OCI-LY1 (cell line): ENCODE measurements at regions not wholly inside any gene's neighbourhood (a gene's known extent, or its start where the extent isn't known, plus 50 kb on each side); places are given as distances from the start of the nearest gene placed in this dataset.

Experiments used
- H2AFZ ChIP-seq: fragments of 200-600 bp; sonication (generic), shearing (Covaris generic); 2 replicates; pipeline ENCODE4 v1.6.0; 2014; ENCODE audit warnings: antibody characterized with exemption, mild to moderate bottlenecking, low read length
- H3F3A ChIP-seq: fragments of 200-600 bp; sonication (generic), shearing (Covaris generic); 2 replicates; pipeline ENCODE4 v1.6.0; 2014; ENCODE audit warnings: mild to moderate bottlenecking, antibody characterized with exemption, low read length, moderate library complexity; ENCODE audit not compliant: insufficient read depth
- H3K27ac ChIP-seq: fragments of 200-600 bp; sonication (generic); 2 replicates; pipeline ENCODE4 v1.5.1; 2014; ENCODE audit warnings: low read length, mixed run types, mild to moderate bottlenecking, low read depth; ENCODE audit not compliant: poor library complexity, severe bottlenecking
- H3K27me3 ChIP-seq: fragments of 200-600 bp; sonication (generic); 2 replicates; pipeline ENCODE4 v1.6.0; 2014; ENCODE audit warnings: antibody characterized with exemption, mild to moderate bottlenecking, low read length, moderate library complexity; ENCODE audit not compliant: insufficient read depth
- H3K36me3 ChIP-seq: fragments of 200-600 bp; sonication (generic); 2 replicates; pipeline ENCODE4 v1.6.1; 2014; ENCODE audit warnings: mild to moderate bottlenecking, antibody characterized with exemption, low read length, moderate library complexity, mixed read lengths; ENCODE audit not compliant: insufficient read depth
- H3K4me1 ChIP-seq: fragments of 200-600 bp; sonication (generic); 2 replicates; pipeline ENCODE4 v1.5.1; 2014; ENCODE audit warnings: mild to moderate bottlenecking, low read length, moderate library complexity; ENCODE audit not compliant: insufficient read depth, severe bottlenecking
- H3K4me2 ChIP-seq: fragments of 200-600 bp; sonication (generic), shearing (Covaris generic); 2 replicates; pipeline ENCODE4 v1.6.1; 2014; ENCODE audit warnings: low read length
- H3K4me3 ChIP-seq: fragments of 200-600 bp; sonication (generic); 2 replicates; pipeline ENCODE4 v1.5.1; 2014; ENCODE audit warnings: low read length, low read depth, mild to moderate bottlenecking, mixed read lengths; ENCODE audit not compliant: poor library complexity, severe bottlenecking
- H3K79me2 ChIP-seq: fragments of 200-600 bp; shearing (Covaris generic); 2 replicates; pipeline ENCODE4 v1.6.1; 2016; ENCODE audit warnings: mixed run types, low read length, mixed read lengths; ENCODE audit not compliant: insufficient read depth
- H3K9ac ChIP-seq: fragments of 200-600 bp; sonication (generic), shearing (Covaris generic); 2 replicates; pipeline ENCODE4 v1.6.1; 2014; ENCODE audit warnings: mild to moderate bottlenecking, low read length, mixed read lengths
- H3K9me2 ChIP-seq: fragments of 200-600 bp; sonication (generic), shearing (Covaris generic); 2 replicates; pipeline ENCODE4 v1.6.1; 2014; ENCODE audit warnings: low read depth, mild to moderate bottlenecking, low read length, mixed read lengths
- H3K9me3 ChIP-seq: fragments of 200-600 bp; shearing (Covaris generic); 2 replicates; pipeline ENCODE4 v1.6.1; 2014; ENCODE audit warnings: low read length, mixed read lengths
- H4K20me1 ChIP-seq: fragments of 200-600 bp; sonication (generic), shearing (Covaris generic); 2 replicates; pipeline ENCODE4 v1.6.0; 2016; ENCODE audit warnings: mild to moderate bottlenecking, low read length; ENCODE audit not compliant: insufficient read depth
- EZH2 ChIP-seq: fragments of 200-600 bp; sonication (generic), shearing (Covaris generic); IDR thresholded peaks from 2 replicates; pipeline ENCODE4 v1.8.0; 2017; ENCODE audit warnings: borderline replicate concordance, mixed run types, mild to moderate bottlenecking, antibody characterized with exemption, low read length, moderate library complexity, mixed read lengths
- TF ChIP-seq, protein P1 (sequence below): fragments of 200-600 bp; sonication (generic), shearing (Covaris generic); IDR thresholded peaks from 2 replicates; pipeline ENCODE4 v1.5.1; 2017; ENCODE audit warnings: mild to moderate bottlenecking, antibody characterized with exemption, low read length, moderate library complexity, mixed read lengths

DNA sequence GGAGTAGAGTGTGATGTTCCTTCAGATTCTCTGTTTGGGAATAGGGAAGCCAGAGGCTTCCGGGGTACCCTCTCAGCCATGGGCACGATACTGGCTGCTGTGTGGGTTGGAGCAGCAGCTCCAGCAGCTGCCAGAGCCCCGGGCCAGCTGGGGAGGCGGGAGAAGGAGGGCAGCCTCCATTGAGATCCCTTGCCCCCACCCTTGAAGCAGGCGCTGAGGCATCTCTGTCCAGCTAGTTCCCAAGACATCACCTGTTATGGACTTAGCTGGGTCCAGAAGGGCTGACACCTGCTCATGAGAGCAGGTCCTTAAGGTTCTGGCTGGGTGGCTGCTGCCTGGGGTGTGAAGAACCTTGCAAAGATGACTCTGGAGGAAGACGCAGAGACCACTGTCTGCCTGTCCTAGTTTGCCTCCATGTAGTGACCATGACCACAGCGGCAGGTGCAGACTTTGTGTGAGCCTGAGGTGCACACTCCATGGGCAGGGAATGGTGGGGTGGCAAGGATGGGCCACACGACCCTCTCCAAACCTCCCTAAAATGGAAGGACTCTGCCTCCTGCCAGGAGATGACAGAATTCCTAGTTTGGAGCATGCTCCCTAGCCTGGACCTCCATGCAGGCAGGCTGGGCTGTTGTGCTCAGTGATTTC lies 222.6 kb upstream of the C1orf174 start:
- no peak for TF ChIP-seq EZH2
- TF ChIP-seq, protein P1, sequence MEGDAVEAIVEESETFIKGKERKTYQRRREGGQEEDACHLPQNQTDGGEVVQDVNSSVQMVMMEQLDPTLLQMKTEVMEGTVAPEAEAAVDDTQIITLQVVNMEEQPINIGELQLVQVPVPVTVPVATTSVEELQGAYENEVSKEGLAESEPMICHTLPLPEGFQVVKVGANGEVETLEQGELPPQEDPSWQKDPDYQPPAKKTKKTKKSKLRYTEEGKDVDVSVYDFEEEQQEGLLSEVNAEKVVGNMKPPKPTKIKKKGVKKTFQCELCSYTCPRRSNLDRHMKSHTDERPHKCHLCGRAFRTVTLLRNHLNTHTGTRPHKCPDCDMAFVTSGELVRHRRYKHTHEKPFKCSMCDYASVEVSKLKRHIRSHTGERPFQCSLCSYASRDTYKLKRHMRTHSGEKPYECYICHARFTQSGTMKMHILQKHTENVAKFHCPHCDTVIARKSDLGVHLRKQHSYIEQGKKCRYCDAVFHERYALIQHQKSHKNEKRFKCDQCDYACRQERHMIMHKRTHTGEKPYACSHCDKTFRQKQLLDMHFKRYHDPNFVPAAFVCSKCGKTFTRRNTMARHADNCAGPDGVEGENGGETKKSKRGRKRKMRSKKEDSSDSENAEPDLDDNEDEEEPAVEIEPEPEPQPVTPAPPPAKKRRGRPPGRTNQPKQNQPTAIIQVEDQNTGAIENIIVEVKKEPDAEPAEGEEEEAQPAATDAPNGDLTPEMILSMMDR, result no peak
- H2AFZ ChIP-seq, result no peak overlapping the region
- no peak overlapping the region for H3K4me3 ChIP-seq
- no peak overlapping the region for H3K4me2 ChIP-seq
- no peaks in the 10 kb centered on the region for H3K36me3 ChIP-seq
- H3F3A ChIP-seq, result no peaks in the 10 kb centered on the region
- no peaks in the 10 kb centered on the region for H4K20me1 ChIP-seq
- no peaks in the 10 kb centered on the region for H3K9me2 ChIP-seq
- H3K27me3 ChIP-seq, result peaks cover 26% of the 10 kb centered on the region; the same call in 1 of the 2 replicates
- no peak overlapping the region for H3K27ac ChIP-seq
- no peaks in the 10 kb centered on the region for H3K9me3 ChIP-seq
- H3K79me2 ChIP-seq, result no peaks in the 10 kb centered on the region
- H3K4me1 ChIP-seq, result peaks cover 7% of the 10 kb centered on the region
- no peak overlapping the region for H3K9ac ChIP-seq

DNA sequence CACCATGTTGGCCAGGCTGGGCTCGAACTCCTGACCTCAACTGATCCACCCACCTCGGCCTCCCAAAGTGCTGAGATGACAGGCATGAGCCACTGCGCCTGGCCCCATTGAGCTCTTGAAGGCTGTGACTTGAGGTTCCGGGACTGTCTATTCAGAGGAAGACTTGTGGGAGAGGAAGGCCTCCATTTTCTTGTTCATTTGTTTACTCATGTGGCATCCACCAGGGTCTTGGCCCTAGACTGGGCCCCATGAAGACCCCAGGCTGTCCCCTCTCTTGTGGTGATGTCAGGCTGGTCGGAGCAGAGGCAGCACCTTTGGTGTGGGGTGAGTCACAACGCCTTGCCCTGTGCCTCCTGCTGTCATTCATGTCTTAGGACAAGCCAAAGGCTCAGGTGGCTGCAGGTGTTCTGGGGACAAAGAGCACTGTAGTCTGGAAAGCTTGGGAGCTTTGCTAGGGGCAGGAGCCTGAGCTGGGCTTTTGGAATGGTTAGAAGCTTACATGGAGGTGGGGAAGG lies 224.6 kb upstream of the C1orf174 start:
- H3K27ac ChIP-seq, result no peak overlapping the region
- H3K9me3 ChIP-seq, result no peaks in the 10 kb centered on the region
- TF ChIP-seq, protein P1, result no peak
- TF ChIP-seq EZH2, result no peak
- no peaks in the 10 kb centered on the region for H3K9me2 ChIP-seq
- peaks cover 15% of the 10 kb centered on the region; the same call in 1 of the 2 replicates for H3K27me3 ChIP-seq
- H3K4me1 ChIP-seq, result no peaks in the 10 kb centered on the region
- H3K4me2 ChIP-seq, result no peak overlapping the region
- no peaks in the 10 kb centered on the region for H3K36me3 ChIP-seq
- H3K4me3 ChIP-seq, result no peak overlapping the region
- H2AFZ ChIP-seq, result no peak overlapping the region
- H3K9ac ChIP-seq, result no peak overlapping the region
- no peaks in the 10 kb centered on the region for H3F3A ChIP-seq
- no peaks in the 10 kb centered on the region for H4K20me1 ChIP-seq
- H3K79me2 ChIP-seq, result no peaks in the 10 kb centered on the region

DNA sequence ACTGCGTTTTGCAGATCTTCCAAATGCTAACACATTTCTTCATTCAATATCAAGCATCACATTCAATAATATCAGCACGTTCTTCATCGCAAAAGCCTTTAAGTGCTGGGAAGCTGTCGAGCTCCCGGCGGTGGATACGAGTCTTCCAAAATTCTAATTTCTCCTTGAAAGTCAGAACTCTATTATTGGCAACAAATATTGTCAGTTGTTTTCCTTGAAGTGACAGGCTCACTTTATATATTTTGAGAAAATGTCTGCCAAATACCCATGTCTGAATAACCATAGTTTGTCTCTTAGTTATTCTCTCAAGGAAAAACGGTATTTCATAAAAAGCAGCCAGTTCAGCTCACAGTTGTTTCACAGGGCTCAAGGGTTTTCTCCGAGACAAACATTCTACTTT lies 226.2 kb upstream of the C1orf174 start:
- TF ChIP-seq, protein P1, result no peak
- TF ChIP-seq EZH2, result no peak
- Histone ChIP-seq H2AFZ (no peak overlapping the region), H3K27me3 (peaks cover 15% of the 10 kb centered on the region; the same call in 1 of the 2 replicates)

More for the DNA sequence above, 226.2 kb upstream of the C1orf174 start:
- Histone ChIP-seq H3K9me2 (no peaks in the 10 kb centered on the region), H3K9me3 (no peaks in the 10 kb centered on the region), H3K9ac (no peak overlapping the region), H3K79me2 (no peaks in the 10 kb centered on the region), H3K4me2 (no peak overlapping the region), H3F3A (no peaks in the 10 kb centered on the region), H3K4me1 (no peaks in the 10 kb centered on the region), H4K20me1 (no peaks in the 10 kb centered on the region), H3K4me3 (no peak overlapping the region), H3K27ac (no peak overlapping the region), H3K36me3 (no peaks in the 10 kb centered on the region)
